Psoas muscle (tissue), 7 donors: ENCODE measurements at regions not wholly inside any gene's neighbourhood (a gene's known extent, or its start where the extent isn't known, plus 50 kb on each side); places are given as distances from the start of the nearest gene placed in this dataset.

ENCODE experiments used
- ATAC-seq, 4 donors: fragments of 200-7000 bp; cut with Tn5 transposase; one replicate each; pipeline ENCODE4 v1.9.1; 2020; ENCODE audit warnings: moderate library complexity in 3 of 4, mild to moderate bottlenecking in 2 of 4
- DNase-seq, 2 donors: peaks; one replicate each; pipeline ENCODE4 v3.0.0-alpha.2; 2020
- H3K27ac ChIP-seq: fragments of 200-600 bp; one replicate; pipeline ENCODE4 v1.8.0; 2022
- H3K27me3 ChIP-seq, 3 donors: fragments of 200-600 bp in 1 of 3; one replicate each; pipeline versions ENCODE4 v1.6.1 to v1.8.0; 2013 to 2022; ENCODE audit warnings: low read length in 2 of 3, mild to moderate bottlenecking in 2 of 3, moderate library complexity in 1 of 3; ENCODE audit not compliant: insufficient read depth in 3 of 3
- H3K36me3 ChIP-seq, 2 donors: fragments of 200-600 bp in 1 of 2; one replicate each; pipeline versions ENCODE4 v1.6.1 to v1.8.0; 2013 to 2022; ENCODE audit warnings: low read depth in 1 of 2, mild to moderate bottlenecking in 1 of 2, moderate library complexity in 1 of 2; ENCODE audit not compliant: insufficient read depth in 1 of 2
- H3K4me1 ChIP-seq: fragments of 200-600 bp; one replicate; pipeline ENCODE4 v1.8.0; 2022
- H3K4me3 ChIP-seq: fragments of 200-600 bp; one replicate; pipeline ENCODE4 v1.8.0; 2022; ENCODE audit warnings: mild to moderate bottlenecking
- H3K9me3 ChIP-seq: fragments of 200-600 bp; one replicate; pipeline ENCODE4 v1.8.0; 2022
- CTCF ChIP-seq: fragments of 200-600 bp; IDR thresholded peaks from one replicate; pipeline ENCODE4 v1.8.0; 2022; ENCODE audit warnings: antibody characterized with exemption
- WGBS, 3 donors: extraction: QIAGEN DNeasy Blood & Tissue Kit; methylation state at CpG; one replicate each; pipeline versions ENCODE4 v1.1.6 to v1.1.7; 2013; 5-methylcytosine and 5-hydroxymethylcytosine counted together
- intact Hi-C, 2 donors: fragments of 100-400 bp; cut with DNase I; formaldehyde crosslinking; loops; one replicate each; pipeline versions ENCODE4 v1.11.0 to v1.14.2; 2022
- donor health status: healthy with polysubstance abuse.
- donor health status: DM: no; HTN: no; CAD: no; lungs with moderate emphysema.
- donor health status: Bipolar disorder and iron deficiency.
- donor health status: healthy.
- donor health status: DM: yes; HTN: yes; CAD: no.
- donor health status: DM: no; HTN: no; CAD: no.
- donor health status: DM: yes; HTN: yes; CAD: no.

- Histone ChIP-seq H3K36me3 (no peaks in the 10 kb centered on the region), H3K27me3 (no peaks in the 10 kb centered on the region), H3K4me1 (no peaks in the 10 kb centered on the region), H3K9me3 (no peaks in the 10 kb centered on the region), H3K4me3 (no peak overlapping the region), H3K27ac (no peak overlapping the region)
- ATAC-seq, result no peak
- no peak for TF ChIP-seq CTCF
- DNase-seq, result no peak
- intact Hi-C loops, result no loop called here
- 52 to 64% (median 59%) methylated on average over 3 of the region's 3 CpGs for WGBS, 3 donors
Measured at GRCh38 chr9:84500826-84501225, 160.3 kb upstream of the SLC28A3 start.

- no peaks in the 10 kb centered on the region for H3K36me3 ChIP-seq
- no peak for ATAC-seq
- intact Hi-C loops, result no loop called here
- H3K9me3 ChIP-seq, result no peaks in the 10 kb centered on the region
- H3K27ac ChIP-seq, result no peak overlapping the region
- no peak for DNase-seq
- TF ChIP-seq CTCF, result no peak
- H3K4me3 ChIP-seq, result no peak overlapping the region
- no peaks in the 10 kb centered on the region for H3K27me3 ChIP-seq
- no peaks in the 10 kb centered on the region for H3K4me1 ChIP-seq
Measured at GRCh38 chr9:84501587-84501986, 161.0 kb upstream of the SLC28A3 start.

GRCh38 chr9:84502066-84502465, 161.5 kb upstream of the SLC28A3 start:
- intact Hi-C loops, result no loop called here
- DNase-seq (no peak), ATAC-seq (no peak)
- no peaks in the 10 kb centered on the region for H3K36me3 ChIP-seq
- no peak overlapping the region for H3K4me3 ChIP-seq
- no peaks in the 10 kb centered on the region for H3K4me1 ChIP-seq
- no peaks in the 10 kb centered on the region for H3K9me3 ChIP-seq
- TF ChIP-seq CTCF, result no peak
- H3K27ac ChIP-seq, result no peak overlapping the region
- H3K27me3 ChIP-seq, result no peaks in the 10 kb centered on the region

- intact Hi-C loops, result no loop called here
- Histone ChIP-seq H3K36me3 (no peaks in the 10 kb centered on the region), H3K4me3 (no peak overlapping the region), H3K27me3 (no peaks in the 10 kb centered on the region), H3K9me3 (no peaks in the 10 kb centered on the region), H3K27ac (no peak overlapping the region), H3K4me1 (no peaks in the 10 kb centered on the region)
- WGBS, 3 donors, result 72 to 81% (median 73%) methylated on average over 2 of the region's 2 CpGs
- no peak for TF ChIP-seq CTCF
- ATAC-seq, result no peak
- DNase-seq, result no peak
Measured at GRCh38 chr9:84504360-84504759, 163.8 kb upstream of the SLC28A3 start.

- Histone ChIP-seq H3K27me3 (no peaks in the 10 kb centered on the region), H3K36me3 (no peaks in the 10 kb centered on the region), H3K4me1 (no peaks in the 10 kb centered on the region), H3K9me3 (no peaks in the 10 kb centered on the region), H3K4me3 (no peak overlapping the region), H3K27ac (no peak overlapping the region)
- DNase-seq (no peak), ATAC-seq (no peak)
- WGBS, 3 donors, result 79 to 93% (median 80%) methylated on average over 2 of the region's 2 CpGs
- intact Hi-C loops, result no loop called here
- no peak for TF ChIP-seq CTCF
Measured at GRCh38 chr9:84511651-84512050, 157.9 kb upstream of the NTRK2 start.
